ENCODE measurements at regions not wholly inside any gene's neighbourhood (a gene's known extent, or its start where the extent isn't known, plus 50 kb on each side); places are given as distances from the start of the nearest gene placed in this dataset.

DNA sequence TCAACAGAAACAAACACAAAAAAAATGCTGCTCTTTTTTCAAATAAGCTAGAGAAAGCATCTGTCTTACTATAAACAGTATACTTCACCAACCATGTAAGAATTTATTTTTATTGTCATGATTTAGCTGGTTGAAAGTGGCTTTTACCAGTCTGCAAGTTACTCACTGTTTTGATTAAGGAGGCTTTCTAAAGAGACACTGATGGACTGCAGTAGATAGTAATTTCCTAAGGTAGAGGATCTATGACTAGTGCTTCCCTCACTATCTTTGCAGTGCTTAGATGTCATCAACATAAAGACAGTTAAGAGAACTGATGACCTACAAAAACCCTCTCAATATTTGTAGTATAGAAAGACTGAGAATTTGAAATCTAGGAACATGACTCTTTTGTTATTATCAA, 846.2 kb upstream of the AGA start:
- TF ChIP-seq EZH2phosphoT487 (IDR thresholded peaks at IDR 0.05; ENCODE audit: borderline replicate concordance), result no peak
- no peak for TF ChIP-seq ZBTB33 (IDR thresholded peaks at IDR 0.05; ENCODE audit: extremely low read depth, insufficient replicate concordance, low read length)
- no peak for TF ChIP-seq SRF (IDR thresholded peaks at IDR 0.05; ENCODE audit: low read depth)
- TF ChIP-seq SP1 (IDR thresholded peaks at IDR 0.05; ENCODE audit: low read depth), result no peak
- TF ChIP-seq ZFX (IDR thresholded peaks at IDR 0.05), result no peak
- no peak for TF ChIP-seq EGR1 (IDR thresholded peaks at IDR 0.05; ENCODE audit: low read depth)
- TF ChIP-seq ELF1 (IDR thresholded peaks at IDR 0.05; ENCODE audit: borderline replicate concordance, low read depth), result no peak
- no peak for TF ChIP-seq CEBPB (IDR thresholded peaks at IDR 0.05; ENCODE audit: low read depth)
- no peak for TF ChIP-seq JUND (IDR thresholded peaks at IDR 0.05)
- no peak for TF ChIP-seq ZNF274 (IDR thresholded peaks at IDR 0.05; ENCODE audit: low read depth, low read length)
- no peak for TF ChIP-seq REST (IDR thresholded peaks at IDR 0.05; ENCODE audit: low read depth)
- no peak for TF ChIP-seq CBX3 (IDR thresholded peaks at IDR 0.05; ENCODE audit: low read depth)
- no peak for TF ChIP-seq FOSL1 (IDR thresholded peaks at IDR 0.05; ENCODE audit: low read depth)
- no peak for TF ChIP-seq POLR2AphosphoS5 (IDR thresholded peaks at IDR 0.05; ENCODE audit: low read depth, low read length)
- TF ChIP-seq EZH2 (IDR thresholded peaks at IDR 0.05), result no peak
- no peak for TF ChIP-seq POLR2A (IDR thresholded peaks at IDR 0.05; ENCODE audit: borderline replicate concordance, extremely low read depth, insufficient read depth, insufficient read length)
- H3K9me3 ChIP-seq (ENCODE audit: control insufficient read depth in 1 of 2, insufficient read depth in 1 of 2, low read depth in 1 of 2, low read length in 2 of 2), result no peaks in the 10 kb centered on the region
- RAD21 ChIA-PET (ENCODE audit: low non-redundant PET in 1 of 2, low total read pairs in 2 of 2, uncharacterized antibody in 2 of 2, unreplicated experiment in 2 of 2), result no interaction called here
- CTCF ChIA-PET, result interaction anchor here (0.6 kb wide), 1 partner anchor 1748 kb away, joined by 4 read pairs; no protein-coding TSS in a partner anchor
- DNase-seq (ENCODE audit: low read depth, low spot score) (no peak), ATAC-seq (no peak)
- no peak overlapping the region for H3K27ac ChIP-seq (ENCODE audit: low read depth, low read length)
- no TSS peak for BruUV-seq (replicated peaks)
- intact Hi-C loops (cut with micrococcal nuclease), result no loop called here
- no peaks in the 10 kb centered on the region for H3K27me3 ChIP-seq (ENCODE audit: insufficient read depth, low read length)
- H3K79me2 ChIP-seq (ENCODE audit: insufficient read depth, low read length), result no peaks in the 10 kb centered on the region
- no peaks in the 10 kb centered on the region for H4K20me1 ChIP-seq (ENCODE audit: insufficient read depth)
- H3K4me1 ChIP-seq (ENCODE audit: control insufficient read depth in 1 of 2, insufficient read depth in 2 of 2, low read length in 2 of 2), result no peaks in the 10 kb centered on the region
- H3K4me3 ChIP-seq (replicated peaks in 1 of 2; ENCODE audit: low read depth in 1 of 2, low read length in 2 of 2), result no peak overlapping the region
- no peaks in the 10 kb centered on the region for H3K9me2 ChIP-seq (ENCODE audit: insufficient read depth)
- H3K9ac ChIP-seq (ENCODE audit: low read length), result no peak overlapping the region
- H2AFZ ChIP-seq (ENCODE audit: low read depth, low read length, poor library complexity, severe bottlenecking), result no peak overlapping the region
- POLR2A ChIA-PET, result no interaction called here
- H3K4me2 ChIP-seq (ENCODE audit: low read length), result no peak overlapping the region
- H3K36me3 ChIP-seq (ENCODE audit: control insufficient read depth in 1 of 2, insufficient read depth in 2 of 2, low read length in 2 of 2), result no peaks in the 10 kb centered on the region

Measured in HCT116 (cell line).